Hepatocyte (in vitro differentiated cells): ENCODE measurements at regions not wholly inside any gene's neighbourhood (a gene's known extent, or its start where the extent isn't known, plus 50 kb on each side); places are given as distances from the start of the nearest gene placed in this dataset.

ENCODE experiments used
- DNase-seq: peaks from one replicate; pipeline ENCODE4 v3.0.0-alpha.2; 2016; ENCODE audit warnings: low spot score
- H2AFZ ChIP-seq: fragments of 200-600 bp; sonication (generic); 2 replicates; pipeline ENCODE4 v1.6.0; 2016; ENCODE audit warnings: antibody characterized with exemption, mild to moderate bottlenecking
- H3K27ac ChIP-seq: fragments of 200-600 bp; sonication (generic); 2 replicates; pipeline ENCODE4 v1.5.1; 2016; ENCODE audit warnings: mild to moderate bottlenecking
- H3K27me3 ChIP-seq: fragments of 200-600 bp; sonication (generic); 2 replicates; pipeline ENCODE4 v1.6.1; 2016
- H3K36me3 ChIP-seq: fragments of 200-600 bp; sonication (generic); replicated peaks from 2 replicates; pipeline ENCODE4 v1.5.1; 2016; ENCODE audit warnings: low read depth; ENCODE audit not compliant: insufficient read depth
- H3K4me1 ChIP-seq: fragments of 200-600 bp; sonication (generic); 2 replicates; pipeline ENCODE4 v1.5.1; 2016; ENCODE audit warnings: mild to moderate bottlenecking, moderate library complexity; ENCODE audit not compliant: insufficient read depth
- H3K4me2 ChIP-seq: fragments of 200-600 bp; sonication (generic); 2 replicates; pipeline ENCODE4 v1.6.0; 2016
- H3K4me3 ChIP-seq: fragments of 200-600 bp; sonication (generic); 2 replicates; pipeline ENCODE4 v1.5.1; 2016; ENCODE audit warnings: mild to moderate bottlenecking
- H3K79me2 ChIP-seq: fragments of 200-600 bp; sonication (generic); 2 replicates; pipeline ENCODE4 v1.6.0; 2017; ENCODE audit warnings: mild to moderate bottlenecking
- H3K9me2 ChIP-seq: fragments of 200-600 bp; sonication (generic); replicated peaks from 2 replicates; pipeline ENCODE4 v1.6.0; 2017; ENCODE audit warnings: mild to moderate bottlenecking; ENCODE audit not compliant: insufficient read depth
- H3K9me3 ChIP-seq: fragments of 200-600 bp; sonication (generic); 2 replicates; pipeline ENCODE4 v1.5.1; 2016; ENCODE audit warnings: low read depth, mild to moderate bottlenecking
- H4K20me1 ChIP-seq: fragments of 200-600 bp; sonication (generic); 2 replicates; pipeline ENCODE4 v1.6.0; 2016; ENCODE audit warnings: mild to moderate bottlenecking; ENCODE audit not compliant: insufficient read depth, poor library complexity, severe bottlenecking
- CTCF ChIP-seq: fragments of 200-600 bp; sonication (generic); IDR thresholded peaks from 2 replicates; pipeline ENCODE4 v1.5.1; 2016; ENCODE audit warnings: antibody characterized with exemption, mild to moderate bottlenecking; ENCODE audit not compliant: poor library complexity
- EZH2 ChIP-seq: fragments of 200-600 bp; sonication (generic); IDR thresholded peaks from 2 replicates; pipeline ENCODE4 v1.6.1; 2016; ENCODE audit warnings: antibody characterized with exemption, mild to moderate bottlenecking, borderline replicate concordance
- EZH2phosphoT487 ChIP-seq: fragments of 200-600 bp; sonication (generic); IDR thresholded peaks from one replicate; pipeline ENCODE4 v1.6.1; 2018; ENCODE audit warnings: antibody characterized with exemption, mild to moderate bottlenecking, low read depth, moderate library complexity; ENCODE audit not compliant: unreplicated experiment, severe bottlenecking
- WGBS: methylation state at CpG from one replicate; pipeline ENCODE4 v1.1.6; 2016; ENCODE audit warnings: low lambda C conversion rate; ENCODE audit errors: missing lambda C conversion rate; 5-methylcytosine and 5-hydroxymethylcytosine counted together

GRCh38 chr9:29311221-29311620, 1737.9 kb upstream of the C9orf72 start:
- no peaks in the 10 kb centered on the region for H3K79me2 ChIP-seq
- no peak for DNase-seq
- H3K27me3 ChIP-seq: no peaks in the 10 kb centered on the region
- no peaks in the 10 kb centered on the region for H4K20me1 ChIP-seq
- H3K9me3 ChIP-seq: no peaks in the 10 kb centered on the region
- H2AFZ ChIP-seq: no peak overlapping the region
- no peak for TF ChIP-seq EZH2
- no peak for TF ChIP-seq EZH2phosphoT487
- no peak for TF ChIP-seq CTCF
- H3K27ac ChIP-seq: no peak overlapping the region
- no peaks in the 10 kb centered on the region for H3K9me2 ChIP-seq
- 74% methylated on average over 3 of the region's 3 CpGs for WGBS
- no peak overlapping the region for H3K4me2 ChIP-seq
- H3K36me3 ChIP-seq: no peaks in the 10 kb centered on the region
- no peaks in the 10 kb centered on the region for H3K4me1 ChIP-seq
- H3K4me3 ChIP-seq: no peak overlapping the region

GRCh38 chr9:29312327-29312726, 1739.0 kb upstream of the C9orf72 start:
- Histone ChIP-seq H3K4me1 (no peaks in the 10 kb centered on the region), H3K4me2 (no peak overlapping the region), H3K9me3 (no peaks in the 10 kb centered on the region), H4K20me1 (no peaks in the 10 kb centered on the region), H3K27me3 (no peaks in the 10 kb centered on the region), H3K27ac (no peak overlapping the region), H3K4me3 (no peak overlapping the region), H2AFZ (no peak overlapping the region), H3K9me2 (no peaks in the 10 kb centered on the region), H3K36me3 (no peaks in the 10 kb centered on the region), H3K79me2 (no peaks in the 10 kb centered on the region)
- 99% methylated on average over 3 of the region's 3 CpGs for WGBS
- TF ChIP-seq EZH2phosphoT487 (no peak), EZH2 (no peak), CTCF (no peak)
- no peak for DNase-seq

GRCh38 chr9:29319736-29320513, 1746.6 kb upstream of the C9orf72 start:
- H3K27me3 ChIP-seq: no peaks in the 10 kb centered on the region
- WGBS: 78% methylated on average over 3 of the region's 3 CpGs
- no peak for TF ChIP-seq CTCF
- no peak for TF ChIP-seq EZH2phosphoT487
- no peak for TF ChIP-seq EZH2
- DNase-seq: no peak
- no peak overlapping the region for H3K4me2 ChIP-seq
- H3K4me3 ChIP-seq: no peak overlapping the region
- peak overlapping the region; percentile 4 for H2AFZ ChIP-seq
- H3K79me2 ChIP-seq: no peaks in the 10 kb centered on the region
- no peaks in the 10 kb centered on the region for H3K9me2 ChIP-seq
- no peaks in the 10 kb centered on the region for H3K9me3 ChIP-seq
- no peaks in the 10 kb centered on the region for H3K36me3 ChIP-seq
- no peaks in the 10 kb centered on the region for H3K4me1 ChIP-seq
- no peak overlapping the region for H3K27ac ChIP-seq
- H4K20me1 ChIP-seq: no peaks in the 10 kb centered on the region
